ENCODE measurements at regions not wholly inside any gene's neighbourhood (a gene's known extent, or its start where the extent isn't known, plus 50 kb on each side); places are given as distances from the start of the nearest gene placed in this dataset.

GRCh38 chr21:32881458-32881857 is 109.9 kb upstream of the PAXBP1 start:
- ATAC-seq (ENCODE audit: poor library complexity), result no peak
- Mint-ChIP-seq H3K4me3 (no peak overlapping the region), H3K9me3 (no peaks in the 10 kb centered on the region), H3K27me3 (peaks cover 5% of the 10 kb centered on the region), H3K27ac (no peak overlapping the region), H3K4me1 (ENCODE audit: low read depth) (peaks cover 3% of the 10 kb centered on the region), H3K36me3 (ENCODE audit: low read depth) (no peaks in the 10 kb centered on the region)
- DNase-seq, result no peak
- intact Hi-C loops (cut with DNase I, micrococcal nuclease), result no loop called here
- Histone ChIP-seq H3K4me3 (ENCODE audit: low read length) (no peak overlapping the region), H3K36me3 (ENCODE audit: insufficient read depth, low read length) (no peaks in the 10 kb centered on the region), H3K4me1 (ENCODE audit: insufficient read depth, low read length) (peaks cover 7% of the 10 kb centered on the region), H3K9me3 (ENCODE audit: control insufficient read depth in 1 of 2, insufficient read depth in 1 of 2, low read length in 2 of 2) (no peaks in the 10 kb centered on the region), H3K27ac (ENCODE audit: low read depth in 1 of 2, low read length in 2 of 2) (no peak overlapping the region), H3K27me3 (ENCODE audit: control insufficient read depth in 1 of 2, insufficient read depth in 2 of 2, low read length in 2 of 2) (no peaks in the 10 kb centered on the region)
- CTCF ChIA-PET, result no interaction called here
- TF ChIP-seq CTCF (IDR thresholded peaks at IDR 0.05), result no peak
- POLR2A ChIA-PET, result no interaction called here

GRCh38 chr21:32884062-32884461 is 112.5 kb upstream of the PAXBP1 start:
- Mint-ChIP-seq H3K36me3 (ENCODE audit: low read depth) (no peaks in the 10 kb centered on the region), H3K9me3 (no peaks in the 10 kb centered on the region), H3K4me3 (no peak overlapping the region), H3K27me3 (no peaks in the 10 kb centered on the region), H3K4me1 (ENCODE audit: low read depth) (peaks cover 11% of the 10 kb centered on the region), H3K27ac (no peak overlapping the region)
- Histone ChIP-seq H3K27me3 (ENCODE audit: control insufficient read depth in 1 of 2, insufficient read depth in 2 of 2, low read length in 2 of 2) (no peaks in the 10 kb centered on the region), H3K4me1 (ENCODE audit: insufficient read depth, low read length) (peaks cover 12% of the 10 kb centered on the region), H3K4me3 (ENCODE audit: low read length) (no peak overlapping the region), H3K27ac (ENCODE audit: low read depth in 1 of 2, low read length in 2 of 2) (no peak overlapping the region), H3K36me3 (ENCODE audit: insufficient read depth, low read length) (no peaks in the 10 kb centered on the region), H3K9me3 (ENCODE audit: control insufficient read depth in 1 of 2, insufficient read depth in 1 of 2, low read length in 2 of 2) (no peaks in the 10 kb centered on the region)
- ChIA-PET CTCF (no interaction called here), POLR2A (no interaction called here)
- intact Hi-C loops (cut with DNase I, micrococcal nuclease), result no loop called here
- ATAC-seq (ENCODE audit: poor library complexity) (no peak), DNase-seq (no peak)
- TF ChIP-seq CTCF (IDR thresholded peaks at IDR 0.05), result no peak

GRCh38 chr21:32886339-32886738 is 114.8 kb upstream of the PAXBP1 start:
- DNase-seq (peak in 13 of 14 experiments; percentile 2 to 75 (median 8)), ATAC-seq (ENCODE audit: poor library complexity) (peak; percentile 67)
- peaks cover 11% of the 10 kb centered on the region for H3K4me1 Mint-ChIP-seq (ENCODE audit: low read depth)
- peaks cover 12% of the 10 kb centered on the region for H3K4me1 ChIP-seq (ENCODE audit: insufficient read depth, low read length)
- no peak for TF ChIP-seq CTCF (IDR thresholded peaks at IDR 0.05)
- H3K36me3 ChIP-seq (ENCODE audit: insufficient read depth, low read length), result no peaks in the 10 kb centered on the region
- H3K9me3 ChIP-seq (ENCODE audit: control insufficient read depth in 1 of 2, insufficient read depth in 1 of 2, low read length in 2 of 2), result no peaks in the 10 kb centered on the region
- H3K9me3 Mint-ChIP-seq, result no peaks in the 10 kb centered on the region
- CTCF ChIA-PET, result interaction anchor here (0.9 kb wide), 1 partner anchor 54 kb away, joined by 3 read pairs; no protein-coding TSS in a partner anchor
- no peaks in the 10 kb centered on the region for H3K36me3 Mint-ChIP-seq (ENCODE audit: low read depth)
- H3K4me3 Mint-ChIP-seq, result peak overlapping the region; percentile 91
- peak overlapping the region; percentile 51 for H3K4me3 ChIP-seq (ENCODE audit: low read length)
- no peaks in the 10 kb centered on the region for H3K27me3 Mint-ChIP-seq
- POLR2A ChIA-PET, result interaction anchor here (0.9 to 1.5 kb wide), 2 partner anchors 53 to 594 kb away, joined by 4 to 5 read pairs; partner anchors contain the start of gene TMEM50B
- no peaks in the 10 kb centered on the region for H3K27me3 ChIP-seq (ENCODE audit: control insufficient read depth in 1 of 2, insufficient read depth in 2 of 2, low read length in 2 of 2)
- H3K27ac Mint-ChIP-seq, result peak overlapping the region; percentile 68
- intact Hi-C loops (cut with DNase I, micrococcal nuclease), result no loop called here
- peak overlapping the region in 1 of 2 donors; percentile 45 for H3K27ac ChIP-seq (ENCODE audit: low read depth in 1 of 2, low read length in 2 of 2)

Measured in CD4-positive, alpha-beta T cell (primary cell).